Thoracic aorta (tissue), 2 donors: ENCODE measurements at regions not wholly inside any gene's neighbourhood (a gene's known extent, or its start where the extent isn't known, plus 50 kb on each side); places are given as distances from the start of the nearest gene placed in this dataset.

Experiments
- ATAC-seq: fragments of 150-250 bp; one replicate; pipeline ENCODE4 v1.8.0; 2017; ENCODE audit warnings: low read depth; ENCODE audit not compliant: insufficient number of reproducible peaks, low FRiP score
- DNase-seq: peaks from one replicate; pipeline ENCODE4 v3.0.0-alpha.2; 2020; ENCODE audit warnings: low spot score
- H3K27ac ChIP-seq, 2 donors: fragments of 200-600 bp; sonication (generic); 1 replicate in 1 of 2; 2 replicates in 1 of 2; pipeline ENCODE4 v1.5.1; 2016; ENCODE audit warnings: mild to moderate bottlenecking in 2 of 2, moderate library complexity in 2 of 2
- H3K27me3 ChIP-seq: fragments of 200-600 bp; sonication (generic); replicated peaks from 2 replicates; pipeline ENCODE4 v1.6.0; 2016; ENCODE audit warnings: mild to moderate bottlenecking; ENCODE audit not compliant: insufficient read depth
- H3K36me3 ChIP-seq: fragments of 200-600 bp; sonication (generic); one replicate; pipeline ENCODE4 v1.5.1; 2016
- H3K4me1 ChIP-seq, 2 donors: fragments of 200-600 bp; sonication (generic); 1 replicate in 1 of 2; 2 replicates in 1 of 2; pipeline versions ENCODE4 v1.5.1 to v1.6.0; 2016; ENCODE audit warnings: low read depth in 2 of 2, mild to moderate bottlenecking in 1 of 2; ENCODE audit not compliant: control insufficient read depth in 1 of 2
- H3K4me3 ChIP-seq: fragments of 200-600 bp; sonication (generic); 2 replicates; pipeline ENCODE4 v1.5.1; 2016; ENCODE audit warnings: mild to moderate bottlenecking
- H3K9me3 ChIP-seq: fragments of 200-600 bp; sonication (generic); 2 replicates; pipeline ENCODE4 v1.5.1; 2016
- TF ChIP-seq, protein P1 (sequence below): fragments of 200-600 bp; sonication (generic); IDR thresholded peaks from one replicate; pipeline ENCODE4 v1.5.1; 2019; ENCODE audit warnings: antibody characterized with exemption

- TF ChIP-seq, protein P1, sequence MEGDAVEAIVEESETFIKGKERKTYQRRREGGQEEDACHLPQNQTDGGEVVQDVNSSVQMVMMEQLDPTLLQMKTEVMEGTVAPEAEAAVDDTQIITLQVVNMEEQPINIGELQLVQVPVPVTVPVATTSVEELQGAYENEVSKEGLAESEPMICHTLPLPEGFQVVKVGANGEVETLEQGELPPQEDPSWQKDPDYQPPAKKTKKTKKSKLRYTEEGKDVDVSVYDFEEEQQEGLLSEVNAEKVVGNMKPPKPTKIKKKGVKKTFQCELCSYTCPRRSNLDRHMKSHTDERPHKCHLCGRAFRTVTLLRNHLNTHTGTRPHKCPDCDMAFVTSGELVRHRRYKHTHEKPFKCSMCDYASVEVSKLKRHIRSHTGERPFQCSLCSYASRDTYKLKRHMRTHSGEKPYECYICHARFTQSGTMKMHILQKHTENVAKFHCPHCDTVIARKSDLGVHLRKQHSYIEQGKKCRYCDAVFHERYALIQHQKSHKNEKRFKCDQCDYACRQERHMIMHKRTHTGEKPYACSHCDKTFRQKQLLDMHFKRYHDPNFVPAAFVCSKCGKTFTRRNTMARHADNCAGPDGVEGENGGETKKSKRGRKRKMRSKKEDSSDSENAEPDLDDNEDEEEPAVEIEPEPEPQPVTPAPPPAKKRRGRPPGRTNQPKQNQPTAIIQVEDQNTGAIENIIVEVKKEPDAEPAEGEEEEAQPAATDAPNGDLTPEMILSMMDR = no peak
- Histone ChIP-seq H3K27me3 (no peaks in the 10 kb centered on the region), H3K4me1 (peaks cover 0 to 17% of the 10 kb centered on the region in 2 donors), H3K4me3 (no peak overlapping the region), H3K27ac (no peak overlapping the region), H3K9me3 (no peaks in the 10 kb centered on the region), H3K36me3 (no peaks in the 10 kb centered on the region)
- no peak for ATAC-seq
- DNase-seq = no peak
Measured at GRCh38 chr13:24039621-24040475, 120.7 kb upstream of the SPATA13 start.

DNA sequence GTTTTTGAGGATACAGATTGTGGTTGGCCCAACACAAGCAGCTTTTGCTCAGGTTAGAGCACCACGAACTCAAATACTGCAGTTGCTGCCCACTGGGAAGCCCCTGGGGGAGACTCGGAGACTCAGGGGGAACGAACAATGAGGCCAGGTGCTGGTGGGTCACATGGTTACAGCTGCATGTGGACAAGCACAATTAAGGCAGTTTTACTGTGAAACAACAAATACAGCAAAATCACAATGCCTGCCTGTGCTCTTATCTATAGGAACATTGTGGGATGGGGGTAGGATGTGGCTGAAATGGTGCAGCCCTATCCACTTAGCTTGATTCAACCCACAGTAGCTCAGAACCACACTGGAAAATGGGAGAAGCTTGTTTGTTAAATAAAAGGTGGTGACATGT is 119.7 kb upstream of the SPATA13 start:
- no peak overlapping the region for H3K4me3 ChIP-seq
- no peaks in the 10 kb centered on the region for H3K27me3 ChIP-seq
- no peak for ATAC-seq
- H3K27ac ChIP-seq = no peak overlapping the region
- DNase-seq = no peak
- TF ChIP-seq, protein P1 = no peak
- H3K9me3 ChIP-seq = no peaks in the 10 kb centered on the region
- no peaks in the 10 kb centered on the region for H3K36me3 ChIP-seq
- H3K4me1 ChIP-seq = peaks cover 0 to 17% of the 10 kb centered on the region in 2 donors

GRCh38 chr13:24041651-24042225 is 118.8 kb upstream of the SPATA13 start:
- TF ChIP-seq, protein P1 = no peak
- peaks cover 0 to 17% of the 10 kb centered on the region in 2 donors for H3K4me1 ChIP-seq
- H3K27ac ChIP-seq = no peak overlapping the region
- no peaks in the 10 kb centered on the region for H3K36me3 ChIP-seq
- ATAC-seq (no peak), DNase-seq (no peak)
- no peak overlapping the region for H3K4me3 ChIP-seq
- H3K27me3 ChIP-seq = no peaks in the 10 kb centered on the region
- no peaks in the 10 kb centered on the region for H3K9me3 ChIP-seq

DNA sequence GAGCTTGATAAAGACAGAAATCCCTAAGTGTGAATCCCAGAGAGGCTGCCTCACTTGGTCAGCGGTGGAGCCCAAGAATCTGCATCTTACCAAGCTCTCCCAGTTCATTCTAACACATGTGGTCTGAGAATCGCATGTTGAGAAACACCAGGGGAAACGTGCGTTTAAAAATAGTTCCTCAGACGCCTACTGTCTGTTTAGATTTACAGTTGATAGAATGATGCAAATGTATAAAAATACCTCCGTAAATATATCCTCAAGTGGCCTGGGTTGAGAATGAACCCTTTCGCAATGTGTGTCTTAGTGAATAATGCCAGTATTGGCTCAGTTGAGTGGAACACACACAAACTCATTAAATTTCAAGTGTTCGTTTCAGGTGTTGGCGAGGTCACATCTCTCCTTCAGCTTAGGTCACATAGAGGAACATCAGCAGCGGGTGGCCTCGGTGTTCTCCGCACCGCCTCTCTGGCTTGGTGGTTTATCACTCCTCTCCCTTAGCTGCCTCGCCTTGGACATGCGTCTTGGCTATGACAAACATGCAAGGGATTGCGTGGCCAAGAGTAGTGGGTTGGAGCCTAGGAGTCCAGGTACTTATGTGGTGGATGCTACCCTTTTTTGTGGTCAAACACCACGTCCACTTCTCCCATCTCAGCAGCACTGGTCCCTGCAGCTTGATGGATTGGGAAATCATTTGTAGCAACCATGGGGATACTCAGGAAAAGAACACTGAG is 117.6 kb upstream of the SPATA13 start:
- Histone ChIP-seq H3K4me1 (peaks cover 0 to 17% of the 10 kb centered on the region in 2 donors), H3K27ac (no peak overlapping the region), H3K27me3 (no peaks in the 10 kb centered on the region), H3K36me3 (no peaks in the 10 kb centered on the region), H3K9me3 (no peaks in the 10 kb centered on the region), H3K4me3 (no peak overlapping the region)
- DNase-seq (no peak), ATAC-seq (no peak)
- TF ChIP-seq, protein P1 = no peak
